ENCODE measurements at regions not wholly inside any gene's neighbourhood (a gene's known extent, or its start where the extent isn't known, plus 50 kb on each side); places are given as distances from the start of the nearest gene placed in this dataset.

DNA sequence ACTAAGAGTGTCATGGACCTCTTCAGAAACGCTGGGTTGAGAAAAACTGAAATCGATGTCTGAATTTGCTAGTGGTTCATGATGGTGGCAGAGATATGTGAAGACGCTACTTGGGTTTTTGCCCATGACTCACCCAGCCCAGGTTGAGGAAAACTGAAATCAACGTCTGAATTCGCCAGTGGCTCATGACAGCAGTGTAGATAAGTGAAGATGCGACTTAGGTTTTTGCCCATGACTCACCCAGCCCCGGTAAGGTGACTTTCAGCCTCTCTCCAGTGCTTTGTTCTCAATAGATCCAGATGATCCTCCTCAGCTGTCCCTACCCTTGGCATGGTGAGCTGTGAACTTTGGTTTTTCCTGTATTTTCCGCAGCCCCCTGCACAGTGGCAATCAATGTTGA lies 105.3 kb upstream of the SIX3 start:
- TF ChIP-seq, protein P1, sequence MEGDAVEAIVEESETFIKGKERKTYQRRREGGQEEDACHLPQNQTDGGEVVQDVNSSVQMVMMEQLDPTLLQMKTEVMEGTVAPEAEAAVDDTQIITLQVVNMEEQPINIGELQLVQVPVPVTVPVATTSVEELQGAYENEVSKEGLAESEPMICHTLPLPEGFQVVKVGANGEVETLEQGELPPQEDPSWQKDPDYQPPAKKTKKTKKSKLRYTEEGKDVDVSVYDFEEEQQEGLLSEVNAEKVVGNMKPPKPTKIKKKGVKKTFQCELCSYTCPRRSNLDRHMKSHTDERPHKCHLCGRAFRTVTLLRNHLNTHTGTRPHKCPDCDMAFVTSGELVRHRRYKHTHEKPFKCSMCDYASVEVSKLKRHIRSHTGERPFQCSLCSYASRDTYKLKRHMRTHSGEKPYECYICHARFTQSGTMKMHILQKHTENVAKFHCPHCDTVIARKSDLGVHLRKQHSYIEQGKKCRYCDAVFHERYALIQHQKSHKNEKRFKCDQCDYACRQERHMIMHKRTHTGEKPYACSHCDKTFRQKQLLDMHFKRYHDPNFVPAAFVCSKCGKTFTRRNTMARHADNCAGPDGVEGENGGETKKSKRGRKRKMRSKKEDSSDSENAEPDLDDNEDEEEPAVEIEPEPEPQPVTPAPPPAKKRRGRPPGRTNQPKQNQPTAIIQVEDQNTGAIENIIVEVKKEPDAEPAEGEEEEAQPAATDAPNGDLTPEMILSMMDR (IDR thresholded peaks at IDR 0.05; ENCODE audit: borderline replicate concordance, extremely low read depth, low read length, poor library complexity, severe bottlenecking): no peak
- no peak for TF ChIP-seq EZH2 (IDR thresholded peaks at IDR 0.05; ENCODE audit: borderline replicate concordance, low read depth, low read length, severe bottlenecking)
